K562 (cell line): ENCODE measurements at regions not wholly inside any gene's neighbourhood (a gene's known extent, or its start where the extent isn't known, plus 50 kb on each side); places are given as distances from the start of the nearest gene placed in this dataset.

Source experiments
- ATAC-seq: fragments of 200-7000 bp; cut with Tn5 transposase; 3 replicates; pipeline ENCODE4 v1.9.1; 2020; ENCODE audit warnings: moderate library complexity
- BruUV-seq: library from RNA; stranded (reverse); fragments of 400-500 nt; replicated peaks from 2 replicates; lab custom pipeline; 2021; lab: Mats Ljungman, UMichigan
- CTCF ChIA-PET: fragments of 300-600 bp; formaldehyde crosslinking; extraction: SDS; loops from one replicate; lab custom pipeline; 2021; ENCODE audit warnings: low intra/inter-chr PET ratio; lab: Yijun Ruan, JAX
- POLR2A ChIA-PET: fragments of 300-600, 350-650 bp; sonication (Branson Sonifier 250); formaldehyde crosslinking; extraction: SDS; loops from one replicate; lab custom pipeline; 2021; ENCODE audit warnings: antibody characterized with exemption, inconsistent platforms; lab: Yijun Ruan, JAX
- DNase-seq, 4 experiments: peaks; one replicate each; pipeline versions ENCODE4 v3.0.0 to v3.0.0-alpha.2; 2011 to 2018; ENCODE audit warnings: low spot score in 3 of 4, mixed read lengths in 3 of 4; ENCODE audit errors: extremely low read depth in 1 of 4
- FAIRE-seq: peaks from 2 replicates; lab custom pipeline; 2011; peaks lifted over from hg19 to GRCh38; lab: Jason Lieb, UNC
- H2AFZ ChIP-seq: 2 replicates; pipeline ENCODE4 v1.6.0; 2011; ENCODE audit warnings: low read depth, low read length, control low read depth, inconsistent platforms
- H3K27ac ChIP-seq: fragments of 200-600 bp; 3 replicates; pipeline ENCODE4 v1.8.0; 2011; ENCODE audit warnings: low read depth, mild to moderate bottlenecking, control low read depth, inconsistent platforms, low read length, moderate library complexity, mixed read lengths; ENCODE audit errors: extremely low read depth
- H3K27me3 ChIP-seq, 2 experiments: fragments of 300-600 bp in 1 of 2; 2 replicates in 1 of 2; 3 replicates in 1 of 2; pipeline versions ENCODE4 v1.6.0 to v1.8.0; 2011; ENCODE audit warnings: inconsistent platforms in 2 of 2, low read length in 2 of 2, mild to moderate bottlenecking in 1 of 2, mixed read lengths in 1 of 2, moderate library complexity in 1 of 2; ENCODE audit not compliant: control insufficient read depth in 2 of 2, insufficient read depth in 2 of 2
- H3K36me3 ChIP-seq: fragments of 300-600 bp; 3 replicates; pipeline ENCODE4 v1.8.0; 2011; ENCODE audit warnings: mild to moderate bottlenecking, low read length, inconsistent platforms; ENCODE audit not compliant: control insufficient read depth, insufficient read depth
- H3K4me1 ChIP-seq, 2 experiments: fragments of 200-600 bp in 1 of 2; replicated peaks in 1 of 2; 2 replicates in 1 of 2; 3 replicates in 1 of 2; pipeline versions ENCODE4 v1.5.1 to v1.8.0; 2011; ENCODE audit warnings: inconsistent platforms in 2 of 2, low read length in 2 of 2, mild to moderate bottlenecking in 1 of 2, mixed read lengths in 1 of 2, moderate library complexity in 1 of 2; ENCODE audit not compliant: control insufficient read depth in 2 of 2, insufficient read depth in 2 of 2
- H3K4me2 ChIP-seq: 2 replicates; pipeline ENCODE4 v1.6.1; 2011; ENCODE audit warnings: low read length, control low read depth, inconsistent platforms, mixed read lengths; ENCODE audit not compliant: insufficient read depth
- H3K4me3 ChIP-seq: fragments of 200-600 bp; sonication (generic), shearing (Covaris generic); 2 replicates; pipeline ENCODE4 v1.5.1; 2016; ENCODE audit warnings: control low read depth, inconsistent platforms
- H3K79me2 ChIP-seq: fragments of 200-600 bp; 3 replicates; pipeline ENCODE4 v1.8.0; 2011; ENCODE audit warnings: low read length, inconsistent platforms; ENCODE audit not compliant: control insufficient read depth, insufficient read depth
- H3K9ac ChIP-seq, 2 experiments: 2 replicates each; pipeline versions ENCODE4 v1.6.0 to v1.6.1; 2011; ENCODE audit warnings: low read depth in 2 of 2, low read length in 2 of 2, control low read depth in 1 of 2, inconsistent platforms in 1 of 2, mild to moderate bottlenecking in 1 of 2, mixed read lengths in 1 of 2; ENCODE audit not compliant: insufficient read depth in 1 of 2
- H3K9me1 ChIP-seq: one replicate; pipeline ENCODE4 v1.6.0; 2011; ENCODE audit warnings: inconsistent platforms, mild to moderate bottlenecking, low read length, moderate library complexity; ENCODE audit not compliant: control insufficient read depth, insufficient read depth
- H3K9me3 ChIP-seq: replicated peaks from 2 replicates; pipeline ENCODE4 v1.5.1; 2011; ENCODE audit warnings: low read depth, low read length, inconsistent platforms; ENCODE audit not compliant: control insufficient read depth, insufficient read depth
- H4K20me1 ChIP-seq: replicated peaks from 2 replicates; pipeline ENCODE4 v1.6.1; 2011; ENCODE audit warnings: low read length, inconsistent platforms, mixed read lengths; ENCODE audit not compliant: control insufficient read depth, insufficient read depth
- BCOR ChIP-seq: fragments of 450-650 bp; IDR thresholded peaks from 2 replicates; pipeline ENCODE4 v1.6.1; 2016
- CREB3 ChIP-seq: fragments of 450-650 bp; conservative IDR thresholded peaks from 2 replicates; pipeline ENCODE4 v1.6.1; 2016; ENCODE audit warnings: missing genetic modification characterization, low read depth, mild to moderate bottlenecking, missing compliant biosample characterization, moderate library complexity
- NRF1 ChIP-seq, 2 experiments: fragments of 450-650 bp; IDR thresholded peaks in 1 of 2; conservative IDR thresholded peaks in 1 of 2; 2 replicates each; pipeline ENCODE4 v1.6.1; 2014; ENCODE audit warnings: mild to moderate bottlenecking in 2 of 2
- RBM25 ChIP-seq: fragments of 200-400 bp; formaldehyde crosslinking; IDR thresholded peaks from 2 replicates; pipeline ENCODE4 v1.6.1; 2018; ENCODE audit warnings: low read length, low read depth, moderate library complexity; ENCODE audit not compliant: severe bottlenecking
- WGBS: fragments of 100-300 bp; shearing (Covaris generic); methylation state at CpG from one replicate; pipeline ENCODE4 v1.1.6; 2016; ENCODE audit warnings: low coverage, mixed read lengths; ENCODE audit not compliant: insufficient coverage; ENCODE audit errors: missing lambda C conversion rate; 5-methylcytosine and 5-hydroxymethylcytosine counted together
- in situ Hi-C: fragments of 300-500 bp; cut with MboI; formaldehyde crosslinking; loops from 4 replicates; pipeline ENCODE4 v1.15.0; 2018; ENCODE audit warnings: inconsistent platforms, mixed read lengths
- intact Hi-C: fragments of 100-400 bp; cut with micrococcal nuclease; formaldehyde crosslinking; loops from 2 replicates; pipeline ENCODE4 v1.14.2; 2022

GRCh38 chr5:154603953-154604679 is 126.1 kb upstream of the HAND1 start:
- TF ChIP-seq NRF1 (conservative IDR thresholded peaks at IDR 0.05 in 1 of 2, IDR thresholded peaks at IDR 0.05 in 1 of 2) = peak in 1 of 2 experiments; percentile 11; a peak in 1 of 4 replicates
- no peak for TF ChIP-seq CREB3 (tag)
- TF ChIP-seq RBM25 = peak; percentile 77
- TF ChIP-seq BCOR = peak; percentile 35; the same call in 1 of the 2 replicates
- TF ChIP-seq, all 486 proteins: peak for 3
- ChIA-PET CTCF (no interaction called here), POLR2A (interaction anchor here (0.6 kb wide), 1 partner anchor 46 kb away, joined by 3 read pairs; no protein-coding TSS in a partner anchor)
- no peak for DNase-seq
- Histone ChIP-seq H3K4me1 (peaks cover 0 to 4% of the 10 kb centered on the region in 2 experiments; a peak in 1 of 5 replicates), H4K20me1 (0 out of 2 replicates have a peak, but pooled peaks cover 3% of the 10 kb centered on the region), H3K4me3 (no peak overlapping the region), H3K27me3 (peaks cover 14 to 38% of the 10 kb centered on the region in 2 experiments; a peak in 4 of 5 replicates), H3K9me1 (no peaks in the 10 kb centered on the region), H3K79me2 (no peaks in the 10 kb centered on the region), H3K9me3 (no peaks in the 10 kb centered on the region), H3K27ac (no peak overlapping the region), H3K4me2 (no peak overlapping the region), H2AFZ (no peak overlapping the region), H3K9ac (no peak overlapping the region), H3K36me3 (no peaks in the 10 kb centered on the region)
- intact Hi-C loops (no loop called here), in situ Hi-C loops (loop anchor here (10.0 kb wide), 2 partner anchors 529 to 639 kb away; no protein-coding TSS in a partner anchor)
- peak; percentile 37 for ATAC-seq
- BruUV-seq = no TSS peak
- whole genome bisulfite sequencing = 0% methylated on average over 13 of the region's 20 CpGs
- no peak for FAIRE-seq
